PC-9 (cell line): ENCODE measurements at regions not wholly inside any gene's neighbourhood (a gene's known extent, or its start where the extent isn't known, plus 50 kb on each side); places are given as distances from the start of the nearest gene placed in this dataset.

Experiments
- CTCF ChIP-seq: fragments of 200-600 bp; sonication (generic); conservative IDR thresholded peaks from 2 replicates; pipeline ENCODE4 v1.6.1; 2017; ENCODE audit warnings: mixed run types, antibody characterized with exemption, mild to moderate bottlenecking, moderate library complexity
- EZH2 ChIP-seq: fragments of 200-600 bp; sonication (generic); IDR thresholded peaks from 2 replicates; pipeline ENCODE4 v1.8.0; 2017; ENCODE audit warnings: antibody characterized with exemption, low read depth

DNA sequence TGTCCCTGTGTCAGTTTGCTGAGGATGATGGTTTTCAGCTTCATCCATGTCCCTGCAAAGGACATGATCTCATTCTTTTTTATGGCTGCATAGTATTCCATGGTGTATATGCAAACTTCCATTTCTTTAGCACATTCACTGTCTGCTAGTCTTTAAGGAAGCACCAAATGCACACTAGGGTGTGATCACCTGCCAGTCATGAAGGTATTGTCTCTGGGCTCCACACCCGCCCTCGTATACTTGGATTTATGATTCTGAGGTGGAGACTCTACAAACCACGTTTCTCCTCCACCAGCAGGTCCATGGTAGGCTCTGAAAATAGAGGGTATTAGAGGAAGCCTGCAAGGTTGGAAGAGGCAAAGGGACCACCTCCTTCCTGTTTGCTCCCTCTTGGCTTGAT, 75.9 kb upstream of the MAML3 start:
- TF ChIP-seq CTCF (no peak), EZH2 (no peak)
